Activated T-cell treated with anti-CD3 and anti-CD28 coated beads, Interleukin-2, amount 50 U/mL, for 48 hours (primary cell): ENCODE measurements at regions not wholly inside any gene's neighbourhood (a gene's known extent, or its start where the extent isn't known, plus 50 kb on each side); places are given as distances from the start of the nearest gene placed in this dataset.
"Not testable (repeated sequence)": the region's sequence is repeated elsewhere in the genome, so short reads cannot be mapped to it uniquely, and the experiment has no call there.

Experiments
- DNase-seq, 2 experiments: peaks; one replicate each; pipeline ENCODE4 v3.0.0-alpha.2; 2020

- DNase-seq: no peak
Measured at GRCh38 chr2:146721486-146721885, 1123.3 kb upstream of the ACVR2A start.

GRCh38 chr2:146720170-146720569 is 1124.7 kb upstream of the ACVR2A start:
- no peak for DNase-seq

GRCh38 chr2:146716591-146716990 is 1128.2 kb upstream of the ACVR2A start:
- no peak for DNase-seq

- DNase-seq: no peak
Measured at GRCh38 chr2:146709004-146709403, 1135.8 kb upstream of the ACVR2A start.

- DNase-seq: no peak
Measured at GRCh38 chr2:146701183-146701582, 1143.6 kb upstream of the ACVR2A start.

GRCh38 chr2:146697307-146697706 is 1147.5 kb upstream of the ACVR2A start:
- DNase-seq: no peak

- not testable (repeated sequence) for DNase-seq
Measured at GRCh38 chr2:146696787-146697186, 1148.0 kb upstream of the ACVR2A start.

- DNase-seq: no peak
Measured at GRCh38 chr2:146681991-146682390, 1162.8 kb upstream of the ACVR2A start.

- no peak for DNase-seq
Measured at GRCh38 chr2:146678516-146678915, 1166.3 kb upstream of the ACVR2A start.

- no peak for DNase-seq
Measured at GRCh38 chr2:146677280-146677679, 1167.5 kb upstream of the ACVR2A start.

GRCh38 chr2:146669735-146670134 is 1175.1 kb upstream of the ACVR2A start:
- DNase-seq: no peak

- DNase-seq: no peak
Measured at GRCh38 chr2:146666340-146666739, 1178.5 kb upstream of the ACVR2A start.

- DNase-seq: no peak
Measured at GRCh38 chr2:146665800-146666199, 1179.0 kb upstream of the ACVR2A start.

- DNase-seq: no peak
Measured at GRCh38 chr2:146661473-146662096, 1183.2 kb upstream of the ACVR2A start.

GRCh38 chr2:146659976-146660375 is 1184.9 kb upstream of the ACVR2A start:
- DNase-seq: no peak

GRCh38 chr2:146652311-146652710 is 1192.5 kb upstream of the ACVR2A start:
- DNase-seq: no peak

GRCh38 chr2:146651361-146651760 is 1193.5 kb upstream of the ACVR2A start:
- no peak for DNase-seq

GRCh38 chr2:146642066-146642465 is 1202.8 kb upstream of the ACVR2A start:
- DNase-seq: no peak

GRCh38 chr2:146634230-146635097 is 1210.4 kb upstream of the ACVR2A start:
- no peak for DNase-seq

GRCh38 chr2:146633159-146633558 is 1211.7 kb upstream of the ACVR2A start:
- no peak for DNase-seq

GRCh38 chr2:146632707-146633106 is 1212.1 kb upstream of the ACVR2A start:
- DNase-seq: no peak

- DNase-seq: no peak
Measured at GRCh38 chr2:146624430-146625160, 1220.2 kb upstream of the ACVR2A start.

GRCh38 chr2:146623771-146624170 is 1221.1 kb upstream of the ACVR2A start:
- DNase-seq: no peak

GRCh38 chr2:146621656-146622055 is 1223.2 kb upstream of the ACVR2A start:
- DNase-seq: no peak
